Uterus (tissue), 3 donors: ENCODE measurements at regions not wholly inside any gene's neighbourhood (a gene's known extent, or its start where the extent isn't known, plus 50 kb on each side); places are given as distances from the start of the nearest gene placed in this dataset.

ENCODE experiments used
- DNase-seq, 2 donors: peaks; one replicate each; pipeline ENCODE4 v3.0.0-alpha.2; 2019 to 2020
- H3K27ac ChIP-seq, 2 donors: fragments of 200-600 bp; sonication (generic); 1 replicate in 1 of 2; 2 replicates in 1 of 2; pipeline ENCODE4 v1.5.1; 2016 to 2018
- H3K27me3 ChIP-seq, 2 donors: fragments of 200-600 bp; sonication (generic); one replicate each; pipeline ENCODE4 v1.5.1; 2018 to 2019; ENCODE audit warnings: control low read depth in 1 of 2
- H3K36me3 ChIP-seq, 2 donors: fragments of 200-600 bp; sonication (generic); one replicate each; pipeline ENCODE4 v1.5.1; 2019; ENCODE audit warnings: control low read depth in 1 of 2
- H3K4me1 ChIP-seq, 2 donors: fragments of 200-600 bp; sonication (generic); one replicate each; pipeline ENCODE4 v1.5.1; 2018 to 2019; ENCODE audit warnings: control low read depth in 1 of 2
- H3K4me3 ChIP-seq, 2 donors: fragments of 200-600 bp; sonication (generic); 1 replicate in 1 of 2; 2 replicates in 1 of 2; pipeline ENCODE4 v1.5.1; 2018 to 2019; ENCODE audit warnings: mild to moderate bottlenecking in 1 of 2
- H3K9me3 ChIP-seq, 2 donors: fragments of 200-600 bp; sonication (generic); one replicate each; pipeline ENCODE4 v1.5.1; 2019; ENCODE audit warnings: control low read depth in 1 of 2
- CTCF ChIP-seq, 4 experiments: fragments of 200-600 bp in 2 of 4; fragments of 450-650 bp in 2 of 4; sonication (generic) in 2 of 4; IDR thresholded peaks; one replicate each; pipeline ENCODE4 v1.5.1; 2016 to 2019; ENCODE audit warnings: antibody characterized with exemption in 4 of 4, mild to moderate bottlenecking in 2 of 4, moderate library complexity in 1 of 4
- POLR2A ChIP-seq, 2 donors: fragments of 450-650 bp; IDR thresholded peaks; one replicate each; pipeline ENCODE4 v1.6.1; 2016; ENCODE audit warnings: antibody characterized with exemption in 2 of 2, mild to moderate bottlenecking in 1 of 2, moderate library complexity in 1 of 2
- intact Hi-C: fragments of 100-400 bp; cut with DNase I; formaldehyde crosslinking; loops from one replicate; pipeline ENCODE4 v1.15.1; 2023; ENCODE audit warnings: low total_unique reads
- donor health status: DM: yes; HTN: yes; CAD: no.

GRCh38 chr3:40653001-40653400 is 128.2 kb downstream of the ZNF621 start:
- TF ChIP-seq CTCF (IDR thresholded peaks at IDR 0.05): no peak
- TF ChIP-seq POLR2A (IDR thresholded peaks at IDR 0.05): no peak

GRCh38 chr3:40653878-40654277 is 129.1 kb downstream of the ZNF621 start:
- TF ChIP-seq CTCF (IDR thresholded peaks at IDR 0.05): no peak
- no peak for TF ChIP-seq POLR2A (IDR thresholded peaks at IDR 0.05)
- Histone ChIP-seq H3K36me3 (no peaks in the 10 kb centered on the region), H3K9me3 (no peaks in the 10 kb centered on the region), H3K27ac (no peak overlapping the region), H3K4me1 (no peaks in the 10 kb centered on the region), H3K27me3 (no peaks in the 10 kb centered on the region), H3K4me3 (no peak overlapping the region)
- DNase-seq: no peak
- intact Hi-C loops: no loop called here

More at GRCh38 chr3:40653001-40653400, 128.2 kb downstream of the ZNF621 start:
- H3K4me1 ChIP-seq: no peaks in the 10 kb centered on the region
- intact Hi-C loops: no loop called here
- H3K36me3 ChIP-seq: no peaks in the 10 kb centered on the region
- no peak for DNase-seq
- no peak overlapping the region for H3K4me3 ChIP-seq
- no peaks in the 10 kb centered on the region for H3K9me3 ChIP-seq
- H3K27ac ChIP-seq: no peak overlapping the region
- no peaks in the 10 kb centered on the region for H3K27me3 ChIP-seq

DNA sequence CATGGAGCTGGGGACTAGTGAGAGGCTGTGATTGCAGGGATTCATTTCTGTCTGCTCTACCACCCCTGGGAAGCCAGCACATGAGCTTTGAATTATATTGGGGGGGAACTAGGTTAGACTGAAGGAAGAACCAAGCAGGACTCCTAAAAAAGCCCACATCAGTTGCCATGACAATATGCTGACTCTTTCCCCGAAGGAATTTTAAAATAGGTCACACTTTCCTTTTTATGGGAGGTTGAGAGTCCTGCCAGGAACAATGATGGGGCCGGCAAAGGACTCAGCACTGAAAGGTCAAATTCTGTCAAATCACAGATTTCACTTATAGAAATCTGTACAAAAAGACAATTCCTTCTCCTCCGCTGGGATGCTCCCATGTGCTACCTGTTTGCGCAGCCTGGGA is 130.8 kb downstream of the ZNF621 start:
- TF ChIP-seq CTCF (IDR thresholded peaks at IDR 0.05): no peak
- TF ChIP-seq POLR2A (IDR thresholded peaks at IDR 0.05): no peak
- Histone ChIP-seq H3K27ac (no peak overlapping the region), H3K36me3 (no peaks in the 10 kb centered on the region), H3K9me3 (no peaks in the 10 kb centered on the region), H3K4me1 (no peaks in the 10 kb centered on the region), H3K4me3 (no peak overlapping the region), H3K27me3 (no peaks in the 10 kb centered on the region)
- intact Hi-C loops: no loop called here
- no peak for DNase-seq

DNA sequence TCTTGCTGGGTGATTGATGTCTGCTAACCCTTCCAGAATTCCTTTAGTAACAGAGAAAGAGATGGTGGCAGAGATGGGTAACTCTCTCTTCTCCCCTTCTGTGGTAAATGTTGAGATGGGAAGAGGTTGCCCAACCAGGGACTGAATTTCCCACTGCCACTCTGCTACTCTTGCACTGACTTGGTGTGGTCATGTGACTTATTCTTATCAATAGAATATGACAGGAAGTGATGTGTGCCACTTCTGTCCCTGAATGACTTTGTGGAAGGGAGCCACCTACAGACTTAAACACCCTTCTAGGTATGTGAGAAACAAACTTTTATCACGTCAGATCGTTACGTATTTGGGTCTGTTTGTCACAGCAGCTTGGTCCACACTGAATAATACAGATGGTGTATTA is 132.9 kb downstream of the ZNF621 start:
- Histone ChIP-seq H3K27me3 (no peaks in the 10 kb centered on the region), H3K9me3 (no peaks in the 10 kb centered on the region), H3K4me3 (no peak overlapping the region), H3K27ac (no peak overlapping the region), H3K4me1 (no peaks in the 10 kb centered on the region), H3K36me3 (no peaks in the 10 kb centered on the region)
- intact Hi-C loops: no loop called here
- DNase-seq: no peak
- TF ChIP-seq POLR2A (IDR thresholded peaks at IDR 0.05) (no peak), CTCF (IDR thresholded peaks at IDR 0.05) (no peak)

GRCh38 chr3:40658305-40658704 is 133.5 kb downstream of the ZNF621 start:
- no peaks in the 10 kb centered on the region for H3K27me3 ChIP-seq
- no peak for DNase-seq
- H3K9me3 ChIP-seq: no peaks in the 10 kb centered on the region
- no peak overlapping the region for H3K4me3 ChIP-seq
- no peaks in the 10 kb centered on the region for H3K4me1 ChIP-seq
- no peak overlapping the region for H3K27ac ChIP-seq
- TF ChIP-seq CTCF (IDR thresholded peaks at IDR 0.05): no peak
- TF ChIP-seq POLR2A (IDR thresholded peaks at IDR 0.05): no peak
- H3K36me3 ChIP-seq: no peaks in the 10 kb centered on the region
- intact Hi-C loops: no loop called here
